Caco-2 (cell line): ENCODE measurements at regions not wholly inside any gene's neighbourhood (a gene's known extent, or its start where the extent isn't known, plus 50 kb on each side); places are given as distances from the start of the nearest gene placed in this dataset.

Experiments used
- BruUV-seq: library from RNA; stranded (reverse); fragments of 400-500 nt; replicated peaks from 2 replicates; lab custom pipeline; 2021; lab: Mats Ljungman, UMichigan
- CTCF ChIA-PET: fragments of 300-600 bp; sonication (Branson Sonifier 250); formaldehyde crosslinking; loops from one replicate; lab custom pipeline; 2022; ENCODE audit warnings: antibody characterized with exemption; lab: Charles Lee
- POLR2A ChIA-PET: fragments of 300-600 bp; sonication (Branson Sonifier 250); formaldehyde crosslinking; loops from one replicate; lab custom pipeline; 2022; ENCODE audit warnings: antibody characterized with exemption; lab: Charles Lee
- DNase-seq, 2 experiments: peaks; one replicate each; pipeline versions ENCODE4 v3.0.0 to v3.0.0-alpha.2; 2020 to 2022
- H3K27me3 ChIP-seq: replicated peaks from 2 replicates; pipeline ENCODE4 v1.6.0; 2011; ENCODE audit warnings: low read length; ENCODE audit not compliant: control insufficient read depth, insufficient read depth
- H3K36me3 ChIP-seq: 2 replicates; pipeline ENCODE4 v1.5.1; 2011; ENCODE audit warnings: low read length; ENCODE audit not compliant: control insufficient read depth, insufficient read depth
- H3K4me1 ChIP-seq: fragments of 250-450 bp; sonication (Bioruptor Pico); 2 replicates; pipeline ENCODE4 v1.5.1; 2020; ENCODE audit warnings: mild to moderate bottlenecking
- H3K4me3 ChIP-seq: 2 replicates; pipeline ENCODE4 v1.5.1; 2011; ENCODE audit warnings: low read depth, mild to moderate bottlenecking, control low read depth, low read length
- H3K9me3 ChIP-seq: fragments of 250-450 bp; sonication (Bioruptor Pico); 2 replicates; pipeline ENCODE4 v1.5.1; 2020; ENCODE audit warnings: mild to moderate bottlenecking, moderate library complexity
- H3K27ac Mint-ChIP-seq: one replicate; pipeline ENCODE4 v1.8.0; 2022; ENCODE audit warnings: mixed read lengths; ENCODE audit not compliant: unreplicated experiment
- H3K27me3 Mint-ChIP-seq: one replicate; pipeline ENCODE4 v1.8.0; 2022; ENCODE audit warnings: mixed read lengths; ENCODE audit not compliant: insufficient read depth, unreplicated experiment
- H3K36me3 Mint-ChIP-seq: one replicate; pipeline ENCODE4 v1.8.0; 2022; ENCODE audit warnings: mild to moderate bottlenecking, mixed read lengths; ENCODE audit not compliant: insufficient read depth, unreplicated experiment
- H3K4me1 Mint-ChIP-seq: one replicate; pipeline ENCODE4 v1.8.0; 2022; ENCODE audit warnings: low read depth, mixed read lengths; ENCODE audit not compliant: unreplicated experiment
- H3K4me3 Mint-ChIP-seq: one replicate; pipeline ENCODE4 v1.8.0; 2022; ENCODE audit warnings: mild to moderate bottlenecking, moderate library complexity, mixed read lengths; ENCODE audit not compliant: unreplicated experiment
- H3K9me3 Mint-ChIP-seq: one replicate; pipeline ENCODE4 v1.8.0; 2022; ENCODE audit warnings: mixed read lengths; ENCODE audit not compliant: unreplicated experiment
- CTCF ChIP-seq, 2 experiments: fragments of 200-600 bp in 1 of 2; IDR thresholded peaks; 1 replicate in 1 of 2; 2 replicates in 1 of 2; pipeline versions ENCODE4 v1.5.1 to v1.8.0; 2011 to 2022; ENCODE audit warnings: antibody characterized with exemption in 1 of 2, control low read depth in 1 of 2, inconsistent platforms in 1 of 2, low read depth in 1 of 2, low read length in 1 of 2, mild to moderate bottlenecking in 1 of 2, moderate library complexity in 1 of 2; ENCODE audit not compliant: insufficient read depth in 1 of 2, severe bottlenecking in 1 of 2, unreplicated experiment in 1 of 2
- intact Hi-C: fragments of 100-400 bp; cut with micrococcal nuclease; formaldehyde crosslinking; loops from one replicate; pipeline ENCODE4 v1.10.0; 2022; ENCODE audit not compliant: unreplicated experiment

GRCh38 chr1:213669964-213670691 lies 317.6 kb upstream of the PROX1 start:
- DNase-seq = peak; percentile 56 to 67
- H3K4me3 Mint-ChIP-seq = no peak overlapping the region
- H3K4me1 Mint-ChIP-seq = peaks cover 12% of the 10 kb centered on the region
- Histone ChIP-seq H3K4me1 (peaks cover 11% of the 10 kb centered on the region), H3K27me3 (no peaks in the 10 kb centered on the region), H3K36me3 (no peaks in the 10 kb centered on the region), H3K4me3 (no peak overlapping the region), H3K9me3 (peaks cover 10% of the 10 kb centered on the region)
- ChIA-PET CTCF (interaction anchor here (0.6 kb wide), 2 partner anchors 14 to 317 kb away, joined by 3 to 4 read pairs; partner anchors contain the start of gene PROX1), POLR2A (no interaction called here)
- intact Hi-C loops = loop anchor here (5.0 to 10.0 kb wide), 2 partner anchors 295 to 452 kb away; no protein-coding TSS in a partner anchor
- no peaks in the 10 kb centered on the region for H3K27me3 Mint-ChIP-seq
- no peaks in the 10 kb centered on the region for H3K36me3 Mint-ChIP-seq
- H3K27ac Mint-ChIP-seq = no peak overlapping the region
- peaks cover 15% of the 10 kb centered on the region for H3K9me3 Mint-ChIP-seq
- TF ChIP-seq CTCF (IDR thresholded peaks at IDR 0.05; ENCODE audit: insufficient read depth in 1 of 2, low read depth in 1 of 2, low read length in 1 of 2, severe bottlenecking in 1 of 2, unreplicated experiment in 1 of 2) = peak; percentile 9 to 21
- BruUV-seq = no TSS peak

- Histone ChIP-seq H3K4me3 (no peak overlapping the region), H3K9me3 (peaks cover 15% of the 10 kb centered on the region), H3K36me3 (no peaks in the 10 kb centered on the region), H3K4me1 (peaks cover 16% of the 10 kb centered on the region), H3K27me3 (no peaks in the 10 kb centered on the region)
- Mint-ChIP-seq H3K4me1 (peaks cover 14% of the 10 kb centered on the region), H3K27me3 (no peaks in the 10 kb centered on the region), H3K27ac (no peak overlapping the region), H3K9me3 (peaks cover 15% of the 10 kb centered on the region), H3K36me3 (no peaks in the 10 kb centered on the region), H3K4me3 (no peak overlapping the region)
- no TSS peak for BruUV-seq
- DNase-seq = no peak
- intact Hi-C loops = loop anchor here (5.0 to 10.0 kb wide), 2 partner anchors 296 to 452 kb away; no protein-coding TSS in a partner anchor
- ChIA-PET CTCF (interaction anchor here (0.6 kb wide), 2 partner anchors 13 to 317 kb away, joined by 3 to 4 read pairs; partner anchors contain the start of gene PROX1), POLR2A (no interaction called here)
- TF ChIP-seq CTCF (IDR thresholded peaks at IDR 0.05; ENCODE audit: insufficient read depth in 1 of 2, low read depth in 1 of 2, low read length in 1 of 2, severe bottlenecking in 1 of 2, unreplicated experiment in 1 of 2) = no peak
Measured at GRCh38 chr1:213670692-213671023, 317.1 kb upstream of the PROX1 start.

- H3K4me3 Mint-ChIP-seq = no peak overlapping the region
- CTCF ChIA-PET = interaction anchor here (0.5 kb wide), 1 partner anchor 32 kb away, joined by 3 read pairs; no protein-coding TSS in a partner anchor
- intact Hi-C loops = loop anchor here (1.0 to 10.0 kb wide), 3 partner anchors 75 to 300 kb away; no protein-coding TSS in a partner anchor
Measured at GRCh38 chr1:213675043-213675442, 312.7 kb upstream of the PROX1 start.

More at GRCh38 chr1:213675043-213675442, 312.7 kb upstream of the PROX1 start:
- POLR2A ChIA-PET = no interaction called here
- H3K4me3 ChIP-seq = no peak overlapping the region
- BruUV-seq = no TSS peak
- no peaks in the 10 kb centered on the region for H3K36me3 ChIP-seq
- Mint-ChIP-seq H3K4me1 (peaks cover 18% of the 10 kb centered on the region), H3K36me3 (no peaks in the 10 kb centered on the region), H3K27ac (peak overlapping the region; percentile 12), H3K27me3 (no peaks in the 10 kb centered on the region), H3K9me3 (peaks cover 15% of the 10 kb centered on the region)
- TF ChIP-seq CTCF (IDR thresholded peaks at IDR 0.05; ENCODE audit: insufficient read depth in 1 of 2, low read depth in 1 of 2, low read length in 1 of 2, severe bottlenecking in 1 of 2, unreplicated experiment in 1 of 2) = no peak
- H3K9me3 ChIP-seq = peaks cover 15% of the 10 kb centered on the region
- H3K4me1 ChIP-seq = peaks cover 28% of the 10 kb centered on the region
- no peaks in the 10 kb centered on the region for H3K27me3 ChIP-seq
- peak in 1 of 2 experiments; percentile 46 for DNase-seq
